IMR-90 (cell line): ENCODE measurements at regions not wholly inside any gene's neighbourhood (a gene's known extent, or its start where the extent isn't known, plus 50 kb on each side); places are given as distances from the start of the nearest gene placed in this dataset.

ENCODE experiments used
- ATAC-seq: fragments of 200-7000 bp; cut with Tn5 transposase; 2 replicates; pipeline ENCODE4 v1.9.1; 2020; ENCODE audit warnings: low read depth, mild to moderate bottlenecking, moderate library complexity
- BruUV-seq: library from RNA; stranded (reverse); fragments of 400-500 nt; replicated peaks from 2 replicates; lab custom pipeline; 2021; lab: Mats Ljungman, UMichigan
- CTCF ChIA-PET: fragments of 300-600 bp; formaldehyde crosslinking; extraction: SDS; loops from one replicate; lab custom pipeline; 2021; ENCODE audit warnings: antibody characterized with exemption; lab: Yijun Ruan, JAX
- POLR2A ChIA-PET: fragments of 300-600 bp; sonication (Branson Sonifier 250); formaldehyde crosslinking; loops from one replicate; lab custom pipeline; 2022; ENCODE audit warnings: antibody characterized with exemption; ENCODE audit not compliant: unreplicated experiment; lab: Charles Lee
- DNase-seq: peaks from one replicate; pipeline ENCODE4 v3.0.0; 2013
- H2AFZ ChIP-seq: replicated peaks from 2 replicates; pipeline ENCODE3; 2013; ENCODE audit warnings: low read length, mild to moderate bottlenecking; ENCODE audit not compliant: poor library complexity
- H2AK5ac ChIP-seq: 2 replicates; pipeline ENCODE4 v1.6.1; 2013; ENCODE audit warnings: low read depth, low read length, inconsistent platforms
- H2AK9ac ChIP-seq: replicated peaks from 2 replicates; pipeline ENCODE3; 2013; ENCODE audit warnings: mild to moderate bottlenecking, low read depth, low read length, moderate library complexity; ENCODE audit not compliant: poor library complexity
- H2BK120ac ChIP-seq: 2 replicates; pipeline ENCODE4 v1.6.1; 2013; ENCODE audit warnings: low read depth, low read length, inconsistent platforms
- H2BK15ac ChIP-seq: 3 replicates; pipeline ENCODE4 v1.6.1; 2013; ENCODE audit warnings: low read depth, low read length, inconsistent platforms
- H2BK20ac ChIP-seq: 2 replicates; pipeline ENCODE4 v1.6.1; 2013; ENCODE audit warnings: low read depth, mild to moderate bottlenecking, inconsistent platforms, low read length, moderate library complexity
- H2BK5ac ChIP-seq: 2 replicates; pipeline ENCODE4 v1.6.1; 2013; ENCODE audit warnings: mild to moderate bottlenecking, low read depth, low read length, inconsistent platforms; ENCODE audit not compliant: poor library complexity, severe bottlenecking
- H3K14ac ChIP-seq: replicated peaks from 2 replicates; pipeline ENCODE4 v1.6.1; 2013; ENCODE audit warnings: low read depth, low read length, inconsistent platforms
- H3K18ac ChIP-seq: 2 replicates; pipeline ENCODE4 v1.6.1; 2013; ENCODE audit warnings: low read depth, low read length, control low read depth
- H3K23ac ChIP-seq: 2 replicates; pipeline ENCODE4 v1.6.1; 2013; ENCODE audit warnings: low read depth, low read length, inconsistent platforms
- H3K27ac ChIP-seq: 2 replicates; pipeline ENCODE4 v1.5.1; 2013; ENCODE audit warnings: mild to moderate bottlenecking, control low read depth, low read length; ENCODE audit not compliant: insufficient read depth
- H3K27me3 ChIP-seq: 2 replicates; pipeline ENCODE4 v1.6.1; 2013; ENCODE audit warnings: low read length; ENCODE audit not compliant: control insufficient read depth, insufficient read depth
- H3K36me3 ChIP-seq: 2 replicates; pipeline ENCODE4 v1.6.1; 2013; ENCODE audit warnings: low read length, mixed read lengths; ENCODE audit not compliant: control insufficient read depth, insufficient read depth
- H3K4ac ChIP-seq: 2 replicates; pipeline ENCODE4 v1.6.1; 2013; ENCODE audit warnings: low read depth, low read length, inconsistent platforms
- H3K4me1 ChIP-seq: 2 replicates; pipeline ENCODE4 v1.6.1; 2013; ENCODE audit warnings: low read length, mixed read lengths; ENCODE audit not compliant: control insufficient read depth, insufficient read depth
- H3K4me2 ChIP-seq: 2 replicates; pipeline ENCODE4 v1.6.1; 2013; ENCODE audit warnings: low read depth, mild to moderate bottlenecking, control low read depth, low read length, moderate library complexity
- H3K4me3 ChIP-seq: 2 replicates; pipeline ENCODE4 v1.5.1; 2013; ENCODE audit warnings: low read depth, mild to moderate bottlenecking, control low read depth, low read length, moderate library complexity; ENCODE audit not compliant: insufficient read depth
- H3K56ac ChIP-seq: 2 replicates; pipeline ENCODE4 v1.6.1; 2013; ENCODE audit warnings: low read length, inconsistent platforms; ENCODE audit not compliant: insufficient read depth; ENCODE audit errors: extremely low read depth
- H3K79me1 ChIP-seq, 2 experiments: 2 replicates each; pipeline ENCODE4 v1.6.1; 2013; ENCODE audit warnings: low read length in 2 of 2, inconsistent platforms in 1 of 2, low read depth in 1 of 2
- H3K9ac ChIP-seq: 2 replicates; pipeline ENCODE4 v1.6.1; 2013; ENCODE audit warnings: low read depth, low read length, control low read depth
- H3K9me1 ChIP-seq: 2 replicates; pipeline ENCODE4 v1.6.1; 2013; ENCODE audit warnings: low read length, inconsistent platforms; ENCODE audit not compliant: insufficient read depth
- H3K9me3 ChIP-seq: 2 replicates; pipeline ENCODE4 v1.6.1; 2013; ENCODE audit warnings: low read length; ENCODE audit not compliant: control insufficient read depth, insufficient read depth
- H4K20me1 ChIP-seq: 2 replicates; pipeline ENCODE4 v1.6.1; 2013; ENCODE audit warnings: low read length, inconsistent platforms; ENCODE audit not compliant: insufficient read depth
- H4K5ac ChIP-seq: 2 replicates; pipeline ENCODE4 v1.6.1; 2013; ENCODE audit warnings: mild to moderate bottlenecking, low read depth, low read length, control low read depth
- H4K8ac ChIP-seq, 2 experiments: 2 replicates each; pipeline ENCODE4 v1.6.1; 2013; ENCODE audit warnings: low read depth in 2 of 2, low read length in 2 of 2, control low read depth in 1 of 2, inconsistent platforms in 1 of 2
- H4K91ac ChIP-seq: 2 replicates; pipeline ENCODE4 v1.6.1; 2013; ENCODE audit warnings: low read depth, low read length, inconsistent platforms; ENCODE audit not compliant: insufficient read depth
- BHLHE40 ChIP-seq: fragments of 150-350 bp; IDR thresholded peaks from 2 replicates; pipeline ENCODE4 v1.6.1; 2016; ENCODE audit warnings: mild to moderate bottlenecking, low read depth, low read length
- CHD1 ChIP-seq: IDR thresholded peaks from 2 replicates; pipeline ENCODE4 v1.6.1; 2012; ENCODE audit warnings: low read depth, low read length, improper control_type of control experiment
- MAFK ChIP-seq: IDR thresholded peaks from 2 replicates; pipeline ENCODE4 v1.6.1; 2012; ENCODE audit warnings: low read depth, low read length, improper control_type of control experiment
- MXI1 ChIP-seq: IDR thresholded peaks from 2 replicates; pipeline ENCODE4 v1.6.1; 2012; ENCODE audit warnings: low read depth, mild to moderate bottlenecking, low read length, moderate library complexity, borderline replicate concordance
- POLR2A ChIP-seq: IDR thresholded peaks from 2 replicates; pipeline ENCODE4 v1.6.1; 2012; ENCODE audit warnings: mild to moderate bottlenecking, low read depth, low read length
- RAD21 ChIP-seq: IDR thresholded peaks from 2 replicates; pipeline ENCODE4 v1.6.1; 2012; ENCODE audit warnings: low read length, improper control_type of control experiment
- RCOR1 ChIP-seq: IDR thresholded peaks from 2 replicates; pipeline ENCODE4 v1.6.1; 2012; ENCODE audit warnings: mild to moderate bottlenecking, low read length, improper control_type of control experiment; ENCODE audit not compliant: insufficient replicate concordance
- SMC3 ChIP-seq: fragments of 150-350 bp; IDR thresholded peaks from 2 replicates; pipeline ENCODE4 v1.6.1; 2016; ENCODE audit warnings: low read depth, mild to moderate bottlenecking, antibody characterized with exemption, low read length, moderate library complexity
- WGBS, 2 experiments: methylation state at CpG; one replicate each; pipeline versions ENCODE4 v1.1.5 to v1.1.7; 2013; ENCODE audit warnings: missing lambda C conversion rate in 2 of 2; ENCODE audit not compliant: insufficient read length in 1 of 2; ENCODE audit errors: extremely low coverage in 2 of 2; 5-methylcytosine and 5-hydroxymethylcytosine counted together
- dilution Hi-C: fragments of 300-500 bp; cut with HindIII; formaldehyde crosslinking; loops from one replicate; pipeline ENCODE4 v1.14.3; 2018; ENCODE audit warnings: low sequenced_read_pairs; ENCODE audit not compliant: unreplicated experiment
- in situ Hi-C: fragments of 300-500 bp; cut with MboI; formaldehyde crosslinking; loops from 3 replicates; pipeline ENCODE4 v1.14.3; 2019; ENCODE audit warnings: low sequenced_read_pairs, inconsistent platforms, mixed read lengths
- intact Hi-C: fragments of 100-400 bp; cut with micrococcal nuclease; formaldehyde crosslinking; loops from 2 replicates; pipeline ENCODE4 v1.10.0; 2022
- TF ChIP-seq, protein P1 (sequence below): conservative IDR thresholded peaks from 2 replicates; pipeline ENCODE4 v1.5.1; 2012; ENCODE audit warnings: mild to moderate bottlenecking, low read depth, low read length, improper control_type of control experiment

- DNase-seq, result no peak
- dilution Hi-C loops, result no loop called here
- BruUV-seq, result no TSS peak
Observed at GRCh38 chr21:32182449-32182848, 96.4 kb downstream of the MIS18A start.

More at GRCh38 chr21:32182449-32182848, 96.4 kb downstream of the MIS18A start:
- no peaks in the 10 kb centered on the region for H3K79me1 ChIP-seq
- ATAC-seq, result no peak
- no peak overlapping the region for H2BK20ac ChIP-seq
- no peak overlapping the region for H3K4ac ChIP-seq
- H3K27ac ChIP-seq, result no peak overlapping the region
- H2AK9ac ChIP-seq, result no peak overlapping the region
- H4K91ac ChIP-seq, result no peak overlapping the region
- no peak overlapping the region for H4K8ac ChIP-seq
- H3K36me3 ChIP-seq, result no peaks in the 10 kb centered on the region
- H3K23ac ChIP-seq, result no peak overlapping the region
- H2AK5ac ChIP-seq, result no peak overlapping the region
- no peak overlapping the region for H3K4me2 ChIP-seq
- no peak overlapping the region for H3K4me3 ChIP-seq
- H3K14ac ChIP-seq, result no peak overlapping the region
- no peaks in the 10 kb centered on the region for H3K9me1 ChIP-seq
- no peak overlapping the region for H2BK15ac ChIP-seq
- H3K4me1 ChIP-seq, result no peaks in the 10 kb centered on the region
- no peaks in the 10 kb centered on the region for H3K9me3 ChIP-seq
- peaks cover 3% of the 10 kb centered on the region for H3K27me3 ChIP-seq
- H3K56ac ChIP-seq, result no peak overlapping the region
- intact Hi-C loops, result no loop called here
- WGBS, 2 experiments, result 77% methylated on average over 3 of the region's 5 CpGs; no CpG with 5 or more reads in 1 of the 2 experiments
- ChIA-PET POLR2A (no interaction called here), CTCF (no interaction called here)
- no peak overlapping the region for H4K5ac ChIP-seq
- H2BK5ac ChIP-seq, result no peak overlapping the region
- TF ChIP-seq RCOR1, result no peak
- TF ChIP-seq MXI1, result no peak
- TF ChIP-seq CHD1, result no peak
- TF ChIP-seq POLR2A, result no peak
- no peak for TF ChIP-seq MAFK
- no peak for TF ChIP-seq BHLHE40
- no peak for TF ChIP-seq SMC3
- no peak for TF ChIP-seq RAD21
- TF ChIP-seq, protein P1, sequence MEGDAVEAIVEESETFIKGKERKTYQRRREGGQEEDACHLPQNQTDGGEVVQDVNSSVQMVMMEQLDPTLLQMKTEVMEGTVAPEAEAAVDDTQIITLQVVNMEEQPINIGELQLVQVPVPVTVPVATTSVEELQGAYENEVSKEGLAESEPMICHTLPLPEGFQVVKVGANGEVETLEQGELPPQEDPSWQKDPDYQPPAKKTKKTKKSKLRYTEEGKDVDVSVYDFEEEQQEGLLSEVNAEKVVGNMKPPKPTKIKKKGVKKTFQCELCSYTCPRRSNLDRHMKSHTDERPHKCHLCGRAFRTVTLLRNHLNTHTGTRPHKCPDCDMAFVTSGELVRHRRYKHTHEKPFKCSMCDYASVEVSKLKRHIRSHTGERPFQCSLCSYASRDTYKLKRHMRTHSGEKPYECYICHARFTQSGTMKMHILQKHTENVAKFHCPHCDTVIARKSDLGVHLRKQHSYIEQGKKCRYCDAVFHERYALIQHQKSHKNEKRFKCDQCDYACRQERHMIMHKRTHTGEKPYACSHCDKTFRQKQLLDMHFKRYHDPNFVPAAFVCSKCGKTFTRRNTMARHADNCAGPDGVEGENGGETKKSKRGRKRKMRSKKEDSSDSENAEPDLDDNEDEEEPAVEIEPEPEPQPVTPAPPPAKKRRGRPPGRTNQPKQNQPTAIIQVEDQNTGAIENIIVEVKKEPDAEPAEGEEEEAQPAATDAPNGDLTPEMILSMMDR, result no peak
- H4K20me1 ChIP-seq, result no peaks in the 10 kb centered on the region
- no peak overlapping the region for H3K18ac ChIP-seq
- in situ Hi-C loops, result no loop called here
- H3K9ac ChIP-seq, result no peak overlapping the region
- no peak overlapping the region for H2BK120ac ChIP-seq
- no peak overlapping the region for H2AFZ ChIP-seq
